GM19240 (cell line): ENCODE measurements at regions not wholly inside any gene's neighbourhood (a gene's known extent, or its start where the extent isn't known, plus 50 kb on each side); places are given as distances from the start of the nearest gene placed in this dataset.
"Not testable (repeated sequence)": the region's sequence is repeated elsewhere in the genome, so short reads cannot be mapped to it uniquely, and the experiment has no call there.

Experiments
- DNase-seq: peaks from one replicate; pipeline ENCODE4 v3.0.0; 2011; ENCODE audit warnings: low spot score; ENCODE audit not compliant: insufficient read length

DNA sequence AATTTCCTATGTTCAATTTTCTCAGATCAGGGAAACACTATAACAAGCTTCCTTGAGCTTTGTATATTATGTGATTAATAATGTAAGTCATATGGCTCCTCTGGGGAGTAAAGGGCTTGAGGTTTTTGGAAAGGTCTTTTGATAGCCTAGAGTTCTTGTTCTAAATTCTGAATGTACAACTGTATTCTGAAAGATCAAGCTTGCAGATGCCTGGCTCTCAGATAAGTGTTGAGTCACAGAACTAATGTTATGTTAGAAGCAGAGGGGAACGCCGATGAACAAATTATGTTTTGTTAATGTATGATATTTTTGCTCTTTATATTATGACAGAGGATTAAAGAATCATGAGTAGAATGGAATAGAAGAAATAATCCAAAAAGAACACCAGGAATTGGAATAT is 170.1 kb downstream of the RPRM start:
- no peak for DNase-seq

DNA sequence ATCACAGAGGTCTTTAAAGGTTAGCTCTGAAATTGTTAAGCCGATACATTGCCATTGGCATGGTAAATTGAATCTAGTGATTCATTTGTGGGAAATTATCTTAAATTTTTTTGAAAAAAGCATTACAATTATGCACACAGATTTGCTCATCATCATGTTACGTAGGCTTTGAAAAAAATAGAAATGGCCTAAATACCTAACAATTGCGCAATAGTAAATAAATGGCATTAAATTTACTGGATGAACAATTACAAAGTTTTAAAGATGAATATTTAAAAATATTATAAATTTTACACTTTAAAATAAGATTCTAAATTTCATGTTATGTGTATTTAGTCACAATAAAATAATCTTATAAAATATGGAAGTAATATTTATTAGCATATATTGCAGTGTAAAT is 171.3 kb downstream of the RPRM start:
- DNase-seq, result no peak

DNA sequence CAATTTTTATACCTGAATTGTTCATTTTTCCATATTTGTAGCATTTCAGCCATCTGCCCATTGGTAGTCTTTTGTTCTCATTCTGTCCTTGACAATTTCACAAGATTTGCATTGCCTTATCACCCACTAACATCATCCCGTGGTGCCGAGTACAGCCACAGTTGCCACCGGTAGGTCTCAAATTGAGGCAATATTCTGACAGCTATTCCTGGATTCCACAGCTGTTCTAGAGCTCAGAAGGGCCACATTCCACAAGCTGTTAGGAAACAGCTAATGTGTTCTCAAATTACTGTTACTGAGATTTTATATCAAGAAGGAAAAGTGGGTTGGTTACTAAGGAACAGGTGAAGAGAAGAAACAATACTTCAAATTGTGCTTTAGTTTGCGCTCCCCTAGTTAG is 178.8 kb downstream of the RPRM start:
- DNase-seq, result no peak

DNA sequence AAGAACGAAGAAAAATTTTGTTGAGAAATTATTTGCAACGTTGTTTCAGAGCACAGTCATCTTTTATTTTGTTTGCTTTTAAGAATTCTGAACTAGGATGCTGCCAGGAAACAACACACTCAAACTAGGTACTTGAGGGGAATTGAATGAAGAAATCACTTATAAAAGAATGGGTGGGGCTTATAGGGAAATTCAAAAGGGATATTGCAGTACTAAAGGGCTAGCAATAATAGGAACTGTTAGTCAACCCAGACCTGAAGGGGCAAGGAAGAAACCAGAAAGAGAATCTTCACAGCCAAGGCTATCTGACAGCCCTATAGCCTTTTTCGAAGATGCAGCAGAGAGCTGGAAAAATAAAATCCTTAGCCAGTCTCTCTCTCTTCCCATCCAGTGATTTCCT is 179.3 kb downstream of the RPRM start:
- no peak for DNase-seq

DNA sequence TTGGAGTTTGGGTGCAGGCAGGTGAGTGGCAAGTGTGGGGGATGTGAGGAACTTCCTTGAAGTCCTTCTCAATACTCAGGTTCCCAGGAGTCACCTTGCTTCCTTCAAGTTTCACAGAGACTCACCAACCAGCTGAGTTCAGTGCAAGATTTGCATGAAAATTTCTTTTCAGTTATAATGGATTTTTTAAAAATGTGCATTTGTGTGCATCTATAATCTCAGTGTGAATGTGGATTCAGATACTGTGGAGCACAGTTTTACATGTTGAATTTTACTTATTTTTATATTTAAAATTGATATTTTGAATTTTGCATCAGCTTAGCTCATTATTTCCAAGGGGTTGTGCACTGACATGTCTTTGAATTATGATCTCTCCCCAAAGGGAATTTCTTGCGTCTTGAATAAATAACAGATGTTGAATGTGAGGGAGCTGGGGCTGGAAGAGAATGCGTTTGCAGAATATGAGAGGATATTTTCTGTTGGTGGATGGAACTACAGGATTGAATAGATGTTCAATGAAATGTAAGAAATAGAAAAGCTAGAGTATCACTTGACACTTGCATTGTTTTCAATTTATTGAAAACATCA is 184.3 kb downstream of the RPRM start:
- DNase-seq, result no peak

DNA sequence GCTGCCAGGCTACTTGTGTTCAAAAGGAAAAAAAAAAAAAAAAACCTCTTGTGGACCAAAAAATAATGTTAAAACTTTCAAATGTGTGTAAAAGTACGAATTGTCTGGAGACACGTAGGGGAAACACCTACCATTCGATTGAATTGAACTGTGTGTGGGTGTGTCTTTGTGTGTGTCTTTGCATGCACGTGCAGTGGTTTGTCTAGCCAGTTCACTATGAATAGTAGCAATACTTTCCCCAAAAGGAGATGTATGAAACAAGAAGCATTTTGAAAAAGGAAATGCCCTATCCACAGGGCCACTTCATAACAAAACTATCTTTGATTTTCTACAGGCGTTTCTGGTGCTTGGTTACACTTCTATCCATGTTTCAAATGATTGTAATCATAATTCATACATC is 186.8 kb downstream of the RPRM start:
- DNase-seq, result no peak

DNA sequence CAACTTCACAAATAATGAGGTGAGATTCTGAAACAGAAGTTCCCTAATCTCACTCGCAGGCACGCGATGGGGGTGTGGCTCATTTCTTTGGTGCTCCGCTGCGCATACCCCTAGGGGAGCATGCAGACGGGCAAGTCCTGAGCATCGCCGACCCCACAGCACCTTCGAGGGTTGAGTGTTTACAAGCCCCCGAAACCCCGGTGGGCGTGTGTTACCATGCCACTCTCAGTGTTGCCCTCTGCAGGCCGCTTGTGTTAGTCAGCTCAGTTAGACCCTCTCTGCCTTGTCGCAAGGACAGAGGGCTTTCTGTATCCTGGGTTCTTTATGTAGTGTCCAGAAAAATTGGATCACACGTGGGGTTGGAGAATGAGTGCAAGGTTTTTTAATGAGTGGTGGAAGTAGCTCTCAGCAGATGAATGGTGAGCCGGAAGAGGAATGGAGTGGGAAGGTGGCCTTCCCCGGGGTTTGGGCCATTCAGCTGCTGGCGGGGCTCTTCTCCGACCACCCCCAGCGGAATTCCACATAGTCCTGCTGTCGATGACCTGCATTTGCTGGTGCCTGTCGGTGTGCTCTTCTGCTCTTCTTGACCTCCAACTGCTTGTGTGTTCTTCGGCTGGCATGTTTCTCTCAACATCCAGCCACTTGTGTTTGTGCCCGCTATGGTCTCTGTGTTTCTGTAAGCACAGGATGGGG is 191.3 kb downstream of the RPRM start:
- no peak for DNase-seq

DNA sequence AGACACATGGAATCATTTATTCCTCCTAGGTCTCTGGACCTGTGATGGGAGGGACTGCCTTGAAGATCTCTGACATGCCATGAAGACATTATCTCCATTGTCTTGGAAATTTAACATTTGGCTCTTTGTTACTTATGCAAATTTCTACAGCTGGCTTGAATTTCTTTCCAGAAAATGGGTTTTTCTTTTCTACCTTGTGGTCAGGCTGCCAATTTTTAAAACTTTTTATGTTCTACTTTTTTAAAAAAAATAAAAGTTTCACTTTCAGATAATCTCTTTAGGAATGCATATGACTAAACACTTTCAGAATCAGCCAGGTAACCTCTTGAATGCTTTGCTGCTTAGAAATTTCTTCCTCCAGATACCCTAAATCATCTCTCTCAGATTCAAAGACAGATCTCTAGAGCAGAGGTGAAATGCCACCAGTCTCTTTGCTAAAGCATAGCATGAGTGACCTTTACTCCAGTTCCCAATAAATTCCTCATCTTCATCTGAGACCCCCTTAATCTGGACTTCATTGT is 209.6 kb downstream of the RPRM start:
- no peak for DNase-seq

DNA sequence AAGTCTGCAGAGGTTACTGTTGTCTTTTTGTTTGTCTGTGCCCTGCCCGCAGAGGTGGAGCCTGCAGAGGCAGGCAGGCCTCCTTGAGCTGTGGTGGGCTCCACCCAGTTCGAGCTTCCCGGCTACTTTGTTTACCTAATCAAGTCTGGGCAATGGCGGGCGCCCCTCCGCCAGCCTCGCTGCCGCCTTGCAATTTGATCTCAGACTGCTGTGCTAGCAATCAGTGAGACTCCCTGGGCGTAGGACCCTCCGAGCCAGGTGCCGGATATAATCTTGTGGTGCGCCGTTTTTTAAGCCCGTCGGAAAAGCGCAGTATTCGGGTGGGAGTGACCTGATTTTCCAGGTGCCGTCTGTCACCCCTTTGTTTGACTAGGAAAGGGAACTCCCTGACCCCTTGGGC is 221.7 kb downstream of the RPRM start:
- DNase-seq, result not testable (repeated sequence)

DNA sequence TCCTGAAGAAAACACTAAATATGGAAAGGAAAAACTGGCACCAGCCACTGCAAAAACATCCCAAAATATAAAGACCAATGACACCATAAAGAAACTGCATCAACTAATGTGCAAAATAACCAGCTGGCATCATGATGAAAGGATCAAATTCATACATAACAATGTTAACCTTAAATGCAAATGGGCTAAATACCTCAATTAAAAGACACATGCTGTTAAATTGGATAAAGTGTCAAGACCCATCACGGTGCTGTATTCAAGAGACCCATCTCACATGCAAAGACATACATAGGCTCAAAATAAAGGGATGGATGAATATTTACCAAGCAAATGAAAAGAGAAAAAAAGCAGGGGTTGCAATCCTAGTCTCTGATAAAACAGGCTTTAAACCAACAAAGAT is 231.9 kb downstream of the RPRM start:
- not testable (repeated sequence) for DNase-seq

DNA sequence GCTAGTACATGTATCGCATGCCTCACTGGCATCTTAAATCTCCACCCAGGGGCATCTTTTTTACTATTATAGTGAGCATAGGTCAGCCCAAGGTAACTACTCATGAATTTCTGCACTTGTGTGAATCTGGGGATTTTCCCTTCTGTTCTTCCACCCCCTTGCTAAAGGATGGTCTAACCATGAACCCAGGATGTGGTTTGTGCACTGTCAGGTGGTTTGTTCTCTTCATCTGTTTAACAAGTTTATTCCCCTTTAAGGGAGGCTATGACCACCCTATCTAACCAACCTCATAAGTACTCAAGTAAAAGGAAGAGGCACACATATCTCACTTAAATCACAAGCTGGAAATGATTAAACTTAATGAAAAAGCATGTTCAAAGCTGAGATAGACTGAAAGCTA is 243.0 kb downstream of the RPRM start:
- DNase-seq, result no peak

DNA sequence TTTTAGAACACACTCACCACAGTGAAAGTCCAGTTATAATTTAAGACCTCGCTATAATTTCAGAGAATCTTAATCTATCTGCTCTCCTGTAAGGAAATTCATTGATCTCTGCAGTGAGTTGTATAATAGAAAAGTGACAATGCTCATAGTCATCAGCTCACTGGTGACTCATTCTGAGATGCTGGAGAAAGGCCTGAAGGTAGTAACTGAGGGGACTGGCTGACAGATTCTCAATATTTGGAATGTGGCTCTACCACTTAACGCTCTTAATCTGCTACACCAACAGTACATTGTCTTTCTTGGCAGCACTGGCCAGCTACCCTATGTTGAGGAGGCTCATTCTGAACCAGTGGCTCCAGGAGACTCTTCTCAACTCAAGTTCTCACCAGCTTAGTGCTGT is 246.1 kb downstream of the RPRM start:
- no peak for DNase-seq

DNA sequence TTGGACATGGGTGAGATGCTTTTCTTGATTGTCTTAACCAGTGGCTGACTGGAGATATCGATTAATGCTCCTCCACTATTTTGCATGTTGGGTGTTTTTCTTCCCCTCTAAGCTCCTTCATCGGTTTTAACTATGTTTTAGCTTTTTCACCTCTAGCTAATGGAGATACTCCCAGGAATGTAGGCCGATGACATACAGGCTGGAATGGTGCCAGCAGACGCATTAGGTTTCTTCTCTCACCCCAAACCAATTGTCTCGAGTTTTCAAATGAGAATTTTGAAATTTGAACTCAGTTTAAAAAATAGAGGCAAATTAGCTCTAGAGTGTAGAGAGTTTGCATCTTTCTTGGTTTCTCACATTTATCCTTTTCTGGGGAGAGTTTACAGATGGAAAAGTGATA is 247.6 kb downstream of the RPRM start:
- DNase-seq, result no peak

DNA sequence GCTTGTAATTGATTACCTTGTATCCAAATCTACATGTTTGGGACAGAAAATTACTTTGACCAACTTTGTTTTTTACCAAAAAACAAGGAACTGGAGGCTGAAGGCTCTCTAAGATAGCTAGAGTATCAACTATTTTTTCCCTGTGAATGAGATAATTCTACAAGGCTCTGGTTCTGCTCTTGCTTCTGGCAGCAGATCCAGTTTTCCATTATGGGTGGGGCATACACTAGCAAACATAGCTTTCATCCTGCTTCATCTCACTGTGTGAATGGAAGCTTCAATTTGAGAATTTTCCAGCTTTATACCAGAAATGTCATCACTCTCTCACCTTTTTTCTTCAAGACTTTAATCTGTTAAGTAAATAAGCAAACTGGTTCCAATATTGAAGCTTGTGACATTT is 249.7 kb downstream of the RPRM start:
- DNase-seq, result no peak

DNA sequence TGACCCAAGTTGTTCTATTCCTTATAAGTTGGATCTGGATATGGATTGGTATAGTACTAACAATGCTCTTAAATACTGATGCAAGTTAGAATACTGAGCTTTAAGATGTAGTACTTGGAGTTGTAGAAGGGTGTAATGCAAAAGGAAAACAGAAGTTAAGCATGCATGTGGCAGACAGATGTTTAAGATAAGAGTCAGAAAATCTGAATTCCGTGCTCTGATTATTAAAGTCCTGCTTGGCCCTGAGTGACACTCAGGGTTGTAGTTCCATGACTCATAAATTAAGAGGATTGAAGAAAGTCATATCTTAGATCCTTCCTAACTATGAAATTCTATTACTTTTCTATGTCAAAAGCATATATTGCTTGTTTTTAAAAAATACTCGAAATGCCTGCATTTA is 250.6 kb downstream of the RPRM start:
- no peak for DNase-seq

DNA sequence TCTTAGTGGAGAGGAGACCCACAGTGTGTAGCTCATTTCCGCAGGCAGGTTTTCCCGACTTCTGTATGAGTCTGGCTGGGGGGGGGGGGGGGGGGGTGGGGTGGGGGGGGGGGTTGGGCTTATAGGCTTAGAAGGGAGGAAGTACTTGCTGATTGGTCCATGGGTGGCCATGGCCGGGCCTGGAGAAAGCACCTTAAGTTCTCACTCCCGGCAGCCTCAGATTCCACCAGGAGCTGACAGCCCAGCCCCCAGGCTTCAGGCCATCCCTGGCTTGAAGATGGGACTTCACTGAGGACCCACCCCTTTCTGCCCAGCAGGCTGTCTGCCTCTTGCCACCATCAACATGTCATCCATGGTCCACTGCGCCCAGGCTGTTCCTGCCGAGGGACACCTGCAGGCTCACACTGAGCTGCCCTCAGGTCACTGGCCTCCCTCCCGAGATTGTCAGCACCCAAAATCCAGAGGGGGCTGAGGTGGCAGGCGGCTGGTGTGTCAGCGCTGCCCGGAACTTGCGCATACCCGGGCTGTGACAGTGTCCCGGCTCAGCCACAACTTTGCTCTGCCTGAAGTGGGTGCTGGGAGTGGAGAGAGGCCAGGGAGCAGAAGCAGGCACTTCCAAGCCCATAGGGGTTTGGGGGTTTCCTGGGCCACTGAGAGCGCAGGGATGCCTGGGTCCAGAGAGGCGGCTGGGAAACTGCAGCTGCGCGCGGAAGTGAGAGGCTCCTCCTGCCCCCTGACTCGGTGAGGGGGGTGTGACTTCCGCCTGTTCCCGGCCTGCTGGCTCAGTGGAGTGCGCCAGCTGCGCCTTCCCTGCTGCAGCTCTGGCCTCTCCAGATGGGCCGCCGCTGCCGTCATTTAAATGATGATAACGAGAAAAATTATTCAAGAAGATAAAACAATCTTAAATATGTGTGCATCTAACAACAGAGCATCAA is 256.1 kb downstream of the RPRM start:
- no peak for DNase-seq

DNA sequence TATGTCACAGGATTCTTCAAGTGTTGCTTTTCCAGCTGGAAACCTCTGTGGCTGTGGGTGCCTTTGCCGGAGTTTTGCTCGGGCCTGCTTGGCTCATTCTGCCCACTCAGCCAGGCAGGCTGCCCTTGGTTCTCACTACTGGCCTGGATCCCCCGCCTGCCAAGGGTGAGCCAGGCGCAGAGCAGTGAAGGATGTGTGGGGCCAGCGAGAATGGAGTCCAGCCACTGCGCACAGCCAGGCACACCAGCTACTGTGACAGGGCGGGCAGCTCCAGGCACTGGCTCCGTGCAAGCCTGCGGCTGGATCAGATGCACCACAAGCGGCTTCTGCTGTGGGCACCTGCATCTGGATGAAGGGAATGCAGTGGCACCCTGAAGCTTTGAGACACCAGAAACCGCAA is 257.1 kb downstream of the RPRM start:
- DNase-seq, result no peak

DNA sequence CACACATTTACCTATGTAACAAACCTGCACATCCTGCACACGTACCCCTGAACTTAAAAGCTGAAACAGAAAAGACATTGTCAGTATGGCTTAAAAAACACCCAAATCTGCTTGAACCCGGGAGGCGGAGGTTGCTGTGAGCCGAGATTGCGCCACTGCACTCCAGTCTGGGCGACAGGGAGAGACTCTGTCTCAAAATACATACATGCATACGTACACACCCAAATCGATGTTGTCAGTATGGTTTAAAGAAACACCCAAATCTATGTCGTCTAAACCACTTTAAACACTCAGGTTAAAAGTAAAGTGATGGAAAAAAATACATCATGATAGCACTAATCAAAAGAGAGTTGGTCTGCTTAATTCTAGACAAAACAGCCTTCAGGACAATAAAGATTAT is 257.5 kb downstream of the RPRM start:
- DNase-seq, result no peak

DNA sequence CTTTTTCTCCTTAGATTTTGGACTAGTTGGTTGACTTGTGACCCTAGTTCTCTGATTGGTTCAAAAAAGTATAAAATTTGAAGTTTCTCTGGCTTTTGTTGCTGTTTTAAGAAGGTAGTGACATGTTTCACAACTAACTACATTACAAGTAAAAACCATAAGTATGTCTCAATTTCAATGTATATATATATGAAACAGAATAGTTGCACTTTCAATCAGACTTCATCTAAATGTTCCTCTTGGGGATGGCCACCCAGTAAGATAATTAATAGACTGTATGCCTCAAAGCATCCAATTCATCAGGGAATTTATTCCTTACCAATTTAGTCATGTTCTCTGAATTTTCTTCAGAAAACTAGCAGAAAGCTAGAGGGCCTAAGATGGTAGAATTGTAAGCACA is 259.7 kb downstream of the RPRM start:
- no peak for DNase-seq

DNA sequence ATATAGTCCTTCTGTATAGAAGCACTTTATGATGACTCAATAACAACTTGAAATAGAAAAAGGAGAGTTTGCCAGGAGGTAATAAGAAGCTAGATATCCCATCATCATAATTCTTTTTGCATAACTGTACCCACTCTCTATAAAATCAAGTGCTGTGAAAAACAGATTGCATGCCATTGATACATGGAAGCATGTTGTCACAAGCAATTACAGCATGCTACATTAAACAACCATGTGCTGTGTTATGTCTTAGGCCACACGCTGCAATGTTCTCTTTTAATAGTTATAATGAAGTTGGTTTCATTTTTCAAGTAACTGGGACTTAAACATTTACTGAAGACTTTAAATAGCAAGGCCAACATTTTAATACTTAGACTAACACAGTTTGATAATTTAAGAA is 264.2 kb downstream of the RPRM start:
- no peak for DNase-seq

DNA sequence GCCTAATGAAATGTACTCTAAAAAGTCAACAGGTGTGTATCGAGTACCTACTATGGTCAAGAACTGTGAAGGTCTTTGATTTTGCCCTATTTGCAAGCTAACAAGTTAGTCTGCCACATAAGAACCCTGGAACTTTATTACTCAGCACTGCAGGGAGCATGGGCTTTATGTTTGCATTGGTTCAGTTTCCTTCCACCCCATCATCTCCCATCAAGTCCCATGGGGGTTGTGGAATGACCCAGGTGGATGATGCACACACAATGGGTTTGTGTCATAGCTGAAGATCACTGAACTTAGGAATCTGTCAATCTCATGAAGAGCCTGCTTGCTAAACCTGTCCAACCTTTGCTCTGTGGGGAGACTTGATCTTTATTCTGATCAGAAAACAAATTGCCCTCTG is 265.5 kb downstream of the RPRM start:
- no peak for DNase-seq
